GM18861 (cell line): ENCODE measurements at regions not wholly inside any gene's neighbourhood (a gene's known extent, or its start where the extent isn't known, plus 50 kb on each side); places are given as distances from the start of the nearest gene placed in this dataset.
"Not testable (repeated sequence)": the region's sequence is repeated elsewhere in the genome, so short reads cannot be mapped to it uniquely, and the experiment has no call there.

Experiments used
- ATAC-seq: cut with Tn5 transposase; IDR thresholded peaks from one replicate; pipeline ENCODE4 v1.9.1; 2021; ENCODE audit not compliant: unreplicated experiment

GRCh38 chr14:39558525-39558924, 126.3 kb upstream of the FBXO33 start:
- no peak for ATAC-seq

- no peak for ATAC-seq
Observed at GRCh38 chr14:39555749-39556148, 123.5 kb upstream of the FBXO33 start.

GRCh38 chr14:39554576-39554975, 122.3 kb upstream of the FBXO33 start:
- ATAC-seq: no peak

GRCh38 chr14:39548358-39548757, 116.1 kb upstream of the FBXO33 start:
- ATAC-seq: no peak

GRCh38 chr14:39547845-39548244, 115.6 kb upstream of the FBXO33 start:
- ATAC-seq: no peak

GRCh38 chr14:39505812-39506211, 73.6 kb upstream of the FBXO33 start:
- no peak for ATAC-seq

GRCh38 chr14:39500253-39500652, 68.0 kb upstream of the FBXO33 start:
- no peak for ATAC-seq

GRCh38 chr14:39499514-39499913, 67.3 kb upstream of the FBXO33 start:
- no peak for ATAC-seq

GRCh38 chr14:39497677-39498076, 65.4 kb upstream of the FBXO33 start:
- not testable (repeated sequence) for ATAC-seq

- no peak for ATAC-seq
Observed at GRCh38 chr14:39492267-39492666, 60.0 kb upstream of the FBXO33 start.

GRCh38 chr14:39491134-39491571, 58.9 kb upstream of the FBXO33 start:
- no peak for ATAC-seq

GRCh38 chr14:39488600-39488999, 56.4 kb upstream of the FBXO33 start:
- ATAC-seq: no peak

- no peak for ATAC-seq
Observed at GRCh38 chr14:39483682-39484081, 51.4 kb upstream of the FBXO33 start.
